GM18873 (cell line): ENCODE measurements at regions not wholly inside any gene's neighbourhood (a gene's known extent, or its start where the extent isn't known, plus 50 kb on each side); places are given as distances from the start of the nearest gene placed in this dataset.
A peak's percentile ranks its signal among the peaks of the same experiment; 100 is the strongest.
"Not testable (repeated sequence)": the region's sequence is repeated elsewhere in the genome, so short reads cannot be mapped to it uniquely, and the experiment has no call there.

ENCODE experiments used
- ATAC-seq: cut with Tn5 transposase; IDR thresholded peaks from one replicate; pipeline ENCODE4 v1.9.1; 2021; ENCODE audit warnings: mild to moderate bottlenecking, moderate library complexity, moderate number of reproducible peaks; ENCODE audit not compliant: unreplicated experiment, low FRiP score

- ATAC-seq = no peak
Observed at GRCh38 chr2:136298631-136299030, 180.7 kb upstream of the CXCR4 start.

- ATAC-seq = no peak
Observed at GRCh38 chr2:136297994-136298393, 180.0 kb upstream of the CXCR4 start.

- ATAC-seq = no peak
Observed at GRCh38 chr2:136297312-136297711, 179.4 kb upstream of the CXCR4 start.

GRCh38 chr2:136295168-136295567 is 177.2 kb upstream of the CXCR4 start:
- ATAC-seq = no peak

GRCh38 chr2:136291871-136292270 is 173.9 kb upstream of the CXCR4 start:
- no peak for ATAC-seq

- no peak for ATAC-seq
Observed at GRCh38 chr2:136290326-136290725, 172.4 kb upstream of the CXCR4 start.

GRCh38 chr2:136288249-136288648 is 170.3 kb upstream of the CXCR4 start:
- ATAC-seq = no peak

GRCh38 chr2:136286423-136286822 is 168.5 kb upstream of the CXCR4 start:
- no peak for ATAC-seq

GRCh38 chr2:136284226-136285119 is 166.5 kb upstream of the CXCR4 start:
- ATAC-seq = no peak

- no peak for ATAC-seq
Observed at GRCh38 chr2:136282251-136282650, 164.3 kb upstream of the CXCR4 start.

- ATAC-seq = peak; percentile 61
Observed at GRCh38 chr2:136281281-136282114, 163.5 kb upstream of the CXCR4 start.

- not testable (repeated sequence) for ATAC-seq
Observed at GRCh38 chr2:136266346-136266745, 148.4 kb upstream of the CXCR4 start.

GRCh38 chr2:136259551-136259950 is 141.6 kb upstream of the CXCR4 start:
- ATAC-seq = no peak

- ATAC-seq = no peak
Observed at GRCh38 chr2:136257893-136258292, 139.9 kb upstream of the CXCR4 start.

- no peak for ATAC-seq
Observed at GRCh38 chr2:136255648-136256461, 137.9 kb upstream of the CXCR4 start.

- ATAC-seq = no peak
Observed at GRCh38 chr2:136255127-136255526, 137.2 kb upstream of the CXCR4 start.

GRCh38 chr2:136254681-136255080 is 136.7 kb upstream of the CXCR4 start:
- no peak for ATAC-seq

- ATAC-seq = peak; percentile 31
Observed at GRCh38 chr2:136253288-136254004, 135.5 kb upstream of the CXCR4 start.

GRCh38 chr2:136251885-136252585 is 134.1 kb upstream of the CXCR4 start:
- ATAC-seq = no peak
